ENCODE measurements at regions not wholly inside any gene's neighbourhood (a gene's known extent, or its start where the extent isn't known, plus 50 kb on each side); places are given as distances from the start of the nearest gene placed in this dataset.
A peak's percentile ranks its signal among the peaks of the same experiment; 100 is the strongest.

- no peak for TF ChIP-seq CTCF (IDR thresholded peaks at IDR 0.05; ENCODE audit: unreplicated experiment)
- DNase-seq (ENCODE audit: low spot score in 2 of 2, unreplicated experiment in 2 of 2) = no peak
Measured at GRCh38 chr13:73433458-73433857, 374.7 kb downstream of the KLF5 start.

GRCh38 chr13:73429701-73430100, 370.9 kb downstream of the KLF5 start:
- Mint-ChIP-seq H3K9me3 (peaks cover 20% of the 10 kb centered on the region), H3K27me3 (ENCODE audit: low read depth) (no peaks in the 10 kb centered on the region), H3K4me3 (no peak overlapping the region), H3K27ac (peak overlapping the region; percentile 73), H3K4me1 (peaks cover 21% of the 10 kb centered on the region), H3K36me3 (no peaks in the 10 kb centered on the region)
- TF ChIP-seq CTCF (IDR thresholded peaks at IDR 0.05; ENCODE audit: unreplicated experiment) = no peak
- DNase-seq (ENCODE audit: low spot score in 2 of 2, unreplicated experiment in 2 of 2) = no peak

More at GRCh38 chr13:73433458-73433857, 374.7 kb downstream of the KLF5 start:
- peaks cover 45% of the 10 kb centered on the region for H3K9me3 Mint-ChIP-seq
- H3K27me3 Mint-ChIP-seq (ENCODE audit: low read depth) = no peaks in the 10 kb centered on the region
- peaks cover 7% of the 10 kb centered on the region for H3K36me3 Mint-ChIP-seq
- peak overlapping the region; percentile 26 for H3K27ac Mint-ChIP-seq
- no peak overlapping the region for H3K4me3 Mint-ChIP-seq
- peaks cover 10% of the 10 kb centered on the region for H3K4me1 Mint-ChIP-seq

GRCh38 chr13:73428706-73429105, 369.9 kb downstream of the KLF5 start:
- H3K9me3 Mint-ChIP-seq = peaks cover 19% of the 10 kb centered on the region
- peaks cover 21% of the 10 kb centered on the region for H3K4me1 Mint-ChIP-seq
- H3K4me3 Mint-ChIP-seq = no peak overlapping the region
- H3K27ac Mint-ChIP-seq = peak overlapping the region; percentile 84
- no peaks in the 10 kb centered on the region for H3K27me3 Mint-ChIP-seq (ENCODE audit: low read depth)
- DNase-seq (ENCODE audit: low spot score in 2 of 2, unreplicated experiment in 2 of 2) = no peak
- no peaks in the 10 kb centered on the region for H3K36me3 Mint-ChIP-seq
- no peak for TF ChIP-seq CTCF (IDR thresholded peaks at IDR 0.05; ENCODE audit: unreplicated experiment)

- H3K27ac Mint-ChIP-seq = peak overlapping the region; percentile 86
- TF ChIP-seq CTCF (IDR thresholded peaks at IDR 0.05; ENCODE audit: unreplicated experiment) = no peak
- H3K36me3 Mint-ChIP-seq = no peaks in the 10 kb centered on the region
- H3K4me3 Mint-ChIP-seq = no peak overlapping the region
- H3K4me1 Mint-ChIP-seq = peaks cover 18% of the 10 kb centered on the region
- H3K27me3 Mint-ChIP-seq (ENCODE audit: low read depth) = no peaks in the 10 kb centered on the region
- peaks cover 19% of the 10 kb centered on the region for H3K9me3 Mint-ChIP-seq
- no peak for DNase-seq (ENCODE audit: low spot score in 2 of 2, unreplicated experiment in 2 of 2)
Measured at GRCh38 chr13:73428137-73428536, 369.3 kb downstream of the KLF5 start.

- Mint-ChIP-seq H3K27ac (no peak overlapping the region), H3K4me1 (peaks cover 7% of the 10 kb centered on the region), H3K36me3 (no peaks in the 10 kb centered on the region), H3K27me3 (ENCODE audit: low read depth) (no peaks in the 10 kb centered on the region), H3K4me3 (no peak overlapping the region), H3K9me3 (peaks cover 11% of the 10 kb centered on the region)
- no peak for TF ChIP-seq CTCF (IDR thresholded peaks at IDR 0.05; ENCODE audit: unreplicated experiment)
- no peak for DNase-seq (ENCODE audit: low spot score in 2 of 2, unreplicated experiment in 2 of 2)
Measured at GRCh38 chr13:73422973-73423372, 364.2 kb downstream of the KLF5 start.

- TF ChIP-seq CTCF (IDR thresholded peaks at IDR 0.05; ENCODE audit: unreplicated experiment) = no peak
- Mint-ChIP-seq H3K4me3 (no peak overlapping the region), H3K9me3 (peaks cover 13% of the 10 kb centered on the region), H3K27ac (no peak overlapping the region), H3K4me1 (no peaks in the 10 kb centered on the region), H3K27me3 (ENCODE audit: low read depth) (no peaks in the 10 kb centered on the region), H3K36me3 (no peaks in the 10 kb centered on the region)
- DNase-seq (ENCODE audit: low spot score in 2 of 2, unreplicated experiment in 2 of 2) = no peak
Measured at GRCh38 chr13:73421310-73421912, 362.6 kb downstream of the KLF5 start.

All from mesothelial cell of epicardium (in vitro differentiated cells).